GM19324 (cell line): ENCODE measurements at regions not wholly inside any gene's neighbourhood (a gene's known extent, or its start where the extent isn't known, plus 50 kb on each side); places are given as distances from the start of the nearest gene placed in this dataset.
A peak's percentile ranks its signal among the peaks of the same experiment; 100 is the strongest.

Experiments
- ATAC-seq: cut with Tn5 transposase; IDR thresholded peaks from one replicate; pipeline ENCODE4 v1.9.1; 2021; ENCODE audit warnings: mild to moderate bottlenecking, moderate library complexity; ENCODE audit not compliant: unreplicated experiment, low FRiP score

DNA sequence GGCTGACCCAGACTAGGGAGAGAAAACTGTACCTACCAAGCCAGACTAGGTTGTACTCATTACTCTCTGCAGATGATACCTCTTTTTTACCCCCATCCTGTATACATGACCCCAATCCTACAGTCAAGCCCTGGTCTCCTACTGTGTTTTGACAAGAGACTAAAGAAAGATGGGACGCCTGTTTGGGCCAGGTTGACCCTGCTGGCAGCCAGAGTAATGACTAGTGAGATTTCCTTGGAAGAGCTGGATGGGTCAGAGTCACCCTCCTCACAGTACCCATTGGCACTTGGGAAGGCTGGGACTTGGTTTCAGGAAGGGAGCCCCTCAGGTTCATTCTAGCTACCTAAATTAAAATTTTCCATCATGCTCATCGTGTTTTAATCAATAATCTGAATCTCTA lies 89.7 kb upstream of the NR4A3 start:
- no peak for ATAC-seq

GRCh38 chr9:99732715-99733114 lies 89.0 kb upstream of the NR4A3 start:
- no peak for ATAC-seq

DNA sequence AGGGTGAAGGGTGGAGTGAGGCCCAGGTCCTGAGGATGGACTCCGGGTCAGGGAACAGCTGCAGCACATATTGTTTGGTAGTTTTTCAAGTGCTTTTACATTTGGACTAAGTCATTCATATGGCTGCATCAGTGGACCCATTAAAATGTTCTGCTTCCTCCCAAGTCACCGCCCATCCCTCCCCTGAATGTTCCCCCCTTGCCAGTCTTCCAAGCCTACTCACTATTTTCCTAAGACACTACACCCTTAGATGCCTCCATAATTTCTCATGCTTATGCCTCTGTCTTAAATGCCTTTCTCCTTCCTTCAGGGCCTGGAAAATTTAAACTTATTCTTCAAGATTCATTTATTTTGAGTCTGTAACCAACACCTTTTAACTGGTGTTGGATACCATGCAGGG lies 86.6 kb upstream of the NR4A3 start:
- no peak for ATAC-seq

DNA sequence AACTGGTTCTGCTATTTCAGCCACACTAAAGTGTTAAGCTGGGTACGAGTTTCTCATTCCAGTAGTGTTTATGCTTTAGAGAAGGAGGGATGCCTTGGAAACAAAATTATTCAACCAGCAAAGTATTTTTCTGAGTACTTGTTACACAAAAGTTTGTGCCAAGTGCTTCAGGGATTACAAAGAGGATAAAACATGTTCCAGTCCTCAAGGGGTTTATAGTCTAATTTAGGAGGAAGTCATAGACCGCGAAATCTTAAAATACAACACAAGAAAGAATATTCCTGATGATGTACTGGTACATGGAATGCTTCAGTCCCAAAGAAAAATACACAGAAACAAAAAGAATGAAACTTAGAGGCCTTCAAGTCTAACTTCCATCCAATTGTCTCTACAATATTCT lies 85.4 kb upstream of the NR4A3 start:
- ATAC-seq = no peak

DNA sequence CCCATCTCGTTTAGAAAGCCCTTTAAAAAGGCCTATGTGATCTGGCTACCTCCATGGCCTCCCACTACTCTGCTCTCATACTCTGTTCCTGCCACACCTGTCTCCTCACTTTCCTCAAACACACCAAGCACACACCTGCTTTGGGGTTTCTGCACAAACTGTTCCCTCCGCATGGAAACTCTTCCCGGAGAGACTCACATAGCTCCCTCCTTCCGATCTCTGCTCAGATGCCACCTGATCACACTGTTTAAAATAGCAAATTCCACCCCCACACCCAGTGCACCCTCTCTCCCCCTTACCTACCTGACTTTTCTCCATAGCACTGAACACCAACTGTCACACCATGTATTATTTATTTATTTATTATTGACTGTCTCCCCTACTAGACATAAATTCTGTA lies 84.0 kb upstream of the NR4A3 start:
- ATAC-seq = no peak

GRCh38 chr9:99743006-99743405 lies 78.7 kb upstream of the NR4A3 start:
- no peak for ATAC-seq

DNA sequence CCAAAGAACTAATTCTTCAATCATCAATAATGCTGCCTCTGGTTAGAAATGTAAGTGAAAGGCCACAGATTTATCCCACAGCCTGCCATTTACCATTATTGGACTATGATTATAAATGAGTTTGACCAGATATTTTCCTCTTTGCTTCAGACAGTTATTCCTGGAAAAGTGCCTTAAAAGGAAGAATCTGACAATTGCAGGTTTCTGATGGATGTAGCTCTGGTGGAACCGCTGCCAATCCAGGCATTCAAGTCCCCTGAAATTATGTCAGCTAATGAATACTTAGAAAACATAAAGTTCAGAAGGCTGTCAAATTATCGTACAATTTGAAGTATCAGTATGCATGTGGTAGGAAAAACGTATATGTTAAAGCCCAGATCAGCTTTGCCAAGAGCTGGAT lies 78.2 kb upstream of the NR4A3 start:
- no peak for ATAC-seq

GRCh38 chr9:99744132-99744531 lies 77.6 kb upstream of the NR4A3 start:
- ATAC-seq = no peak

DNA sequence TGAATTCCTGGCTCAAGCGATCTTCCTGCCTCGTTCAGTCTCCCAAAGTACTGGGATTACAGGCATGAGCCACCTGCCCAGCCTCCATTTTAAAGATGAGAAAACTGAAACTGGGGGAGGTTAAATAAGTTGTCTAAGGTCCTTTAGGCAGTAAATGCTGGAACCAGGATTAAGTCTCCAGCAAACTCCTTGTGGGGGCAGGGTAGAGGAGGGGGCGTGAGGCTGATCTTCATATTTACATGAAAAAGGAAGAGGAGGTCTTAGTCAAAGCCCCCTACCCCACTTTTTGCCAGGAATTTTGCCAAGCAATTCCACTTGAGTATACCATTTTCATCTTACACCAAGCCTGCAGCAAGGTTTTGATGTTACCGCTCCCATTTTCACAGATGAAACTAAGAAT lies 76.6 kb upstream of the NR4A3 start:
- no peak for ATAC-seq

DNA sequence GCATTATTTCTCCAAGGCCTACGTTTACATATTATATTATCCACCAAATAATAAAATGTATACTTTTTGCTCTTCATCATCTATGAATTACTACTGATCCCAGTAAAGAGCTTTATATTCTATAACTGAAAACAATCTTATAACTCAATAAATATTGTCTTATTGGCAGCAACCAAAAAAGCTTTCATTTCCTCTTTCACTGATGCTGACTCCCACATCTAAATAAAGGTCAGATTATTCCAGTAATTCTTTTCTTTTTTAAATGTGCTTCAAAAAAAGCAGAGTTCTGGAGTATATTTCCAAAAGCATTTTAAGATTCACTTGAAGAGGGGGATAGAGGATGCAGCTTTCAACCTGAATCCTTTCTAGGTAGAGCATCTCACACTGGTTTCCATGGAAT lies 75.3 kb upstream of the NR4A3 start:
- ATAC-seq = no peak

DNA sequence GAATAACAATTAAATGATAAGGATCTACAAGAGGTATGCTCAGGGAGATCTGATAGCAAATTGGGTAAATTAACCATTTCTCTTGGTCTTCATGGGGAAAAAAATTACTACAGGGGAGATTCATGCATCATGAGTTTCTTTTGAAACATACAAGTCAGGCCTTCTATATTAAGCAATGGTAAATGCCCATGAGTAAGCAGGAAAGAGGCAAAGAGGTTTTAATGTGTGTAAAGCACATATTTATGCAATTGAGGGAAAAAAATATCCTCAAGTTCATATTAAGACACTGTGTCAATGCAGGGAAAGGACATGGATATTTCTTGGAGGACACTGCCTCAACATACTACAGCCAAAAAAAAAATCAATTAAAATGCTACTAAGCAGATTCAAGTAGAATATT lies 73.4 kb upstream of the NR4A3 start:
- ATAC-seq = no peak

DNA sequence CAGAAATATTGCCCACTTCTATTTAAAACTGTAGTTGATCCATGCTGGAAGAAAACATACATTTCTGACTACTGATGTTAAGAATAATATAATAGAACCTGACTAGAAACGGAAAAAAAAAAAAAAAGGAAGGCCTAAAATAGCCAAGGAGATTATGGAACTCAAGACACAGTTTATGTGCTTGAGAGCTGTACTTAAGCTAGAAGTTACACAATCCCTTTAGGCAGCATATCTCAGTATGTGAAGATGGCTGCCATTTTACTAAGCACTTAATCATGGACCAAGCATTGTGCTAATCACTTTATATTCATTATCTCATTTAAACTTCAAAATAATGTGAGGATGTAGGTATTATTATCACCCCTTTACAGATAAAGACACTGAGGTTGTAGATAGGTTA lies 73.0 kb upstream of the NR4A3 start:
- no peak for ATAC-seq

DNA sequence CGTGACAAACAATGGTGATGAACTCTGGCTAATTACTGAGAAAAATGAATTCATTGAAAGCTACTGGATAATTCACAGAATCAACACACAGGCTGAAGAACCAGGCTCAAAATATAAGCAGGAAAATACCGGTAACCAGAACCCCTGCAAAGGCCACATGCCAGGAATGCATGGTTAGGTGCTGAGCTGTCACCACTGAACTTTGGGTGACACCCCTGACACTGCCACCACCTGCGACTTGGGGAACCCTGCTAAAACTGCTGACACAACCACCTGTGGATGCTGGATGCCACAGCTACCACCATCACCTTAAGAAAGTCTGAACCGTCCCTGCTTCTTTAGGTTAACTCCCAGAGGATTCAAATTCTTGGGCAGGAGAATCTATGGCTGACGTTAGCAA lies 72.0 kb upstream of the NR4A3 start:
- no peak for ATAC-seq

GRCh38 chr9:99750526-99750925 lies 71.2 kb upstream of the NR4A3 start:
- ATAC-seq = no peak

GRCh38 chr9:99752417-99753109 lies 69.1 kb upstream of the NR4A3 start:
- no peak for ATAC-seq

DNA sequence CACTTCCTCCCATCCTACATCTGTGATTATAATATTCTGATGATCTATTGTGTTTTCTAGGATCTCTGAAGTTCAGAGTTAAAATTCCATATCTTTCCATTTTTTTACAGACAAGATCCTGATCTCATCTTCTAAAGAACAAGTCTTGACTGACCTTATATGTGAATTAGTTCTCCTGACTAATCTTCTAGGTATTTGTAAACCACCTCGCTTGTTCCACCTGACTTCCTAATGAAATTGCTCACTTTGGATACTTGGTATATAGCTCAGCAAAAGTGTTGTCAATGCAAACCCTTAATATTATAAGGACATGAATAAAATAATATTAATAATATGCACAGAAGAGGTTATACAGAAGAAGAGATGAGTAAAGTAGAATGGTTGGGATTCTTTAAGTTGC lies 68.2 kb upstream of the NR4A3 start:
- ATAC-seq = no peak

GRCh38 chr9:99760421-99760820 lies 61.3 kb upstream of the NR4A3 start:
- no peak for ATAC-seq

- peak; percentile 89 for ATAC-seq
These were observed 59.2 kb upstream of the NR4A3 start for GRCh38 chr9:99762470-99762869.
